ENCODE measurements at regions not wholly inside any gene's neighbourhood (a gene's known extent, or its start where the extent isn't known, plus 50 kb on each side); places are given as distances from the start of the nearest gene placed in this dataset.

DNA sequence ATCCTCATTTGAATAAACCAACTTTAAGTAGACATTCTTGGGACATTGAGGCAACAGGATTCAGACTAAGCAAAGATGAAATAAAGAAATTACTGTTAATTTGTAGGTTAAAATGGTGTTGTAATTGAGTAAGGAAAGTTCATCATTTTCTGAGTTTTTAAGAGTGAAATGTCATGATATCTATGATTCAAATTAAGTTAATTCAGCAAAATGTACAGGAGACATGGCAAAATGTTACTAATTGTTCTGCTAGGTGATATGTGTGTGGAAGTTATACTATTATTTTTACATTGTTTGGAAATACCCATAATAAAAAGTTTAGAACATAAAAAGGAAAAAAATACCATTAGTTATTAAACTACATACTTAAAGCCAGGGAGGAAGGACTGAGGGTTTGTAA is 55.0 kb upstream of the EGLN3 start:
- no peak for TF ChIP-seq CBX5 (IDR thresholded peaks at IDR 0.05; ENCODE audit: borderline replicate concordance, low read depth)
- TF ChIP-seq, protein P1, sequence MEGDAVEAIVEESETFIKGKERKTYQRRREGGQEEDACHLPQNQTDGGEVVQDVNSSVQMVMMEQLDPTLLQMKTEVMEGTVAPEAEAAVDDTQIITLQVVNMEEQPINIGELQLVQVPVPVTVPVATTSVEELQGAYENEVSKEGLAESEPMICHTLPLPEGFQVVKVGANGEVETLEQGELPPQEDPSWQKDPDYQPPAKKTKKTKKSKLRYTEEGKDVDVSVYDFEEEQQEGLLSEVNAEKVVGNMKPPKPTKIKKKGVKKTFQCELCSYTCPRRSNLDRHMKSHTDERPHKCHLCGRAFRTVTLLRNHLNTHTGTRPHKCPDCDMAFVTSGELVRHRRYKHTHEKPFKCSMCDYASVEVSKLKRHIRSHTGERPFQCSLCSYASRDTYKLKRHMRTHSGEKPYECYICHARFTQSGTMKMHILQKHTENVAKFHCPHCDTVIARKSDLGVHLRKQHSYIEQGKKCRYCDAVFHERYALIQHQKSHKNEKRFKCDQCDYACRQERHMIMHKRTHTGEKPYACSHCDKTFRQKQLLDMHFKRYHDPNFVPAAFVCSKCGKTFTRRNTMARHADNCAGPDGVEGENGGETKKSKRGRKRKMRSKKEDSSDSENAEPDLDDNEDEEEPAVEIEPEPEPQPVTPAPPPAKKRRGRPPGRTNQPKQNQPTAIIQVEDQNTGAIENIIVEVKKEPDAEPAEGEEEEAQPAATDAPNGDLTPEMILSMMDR (IDR thresholded peaks at IDR 0.05 in 2 of 3, conservative IDR thresholded peaks at IDR 0.05 in 1 of 3; ENCODE audit: insufficient read depth in 2 of 3, low read depth in 1 of 3, low read length in 3 of 3): no peak
- no peak for TF ChIP-seq PHF20 (IDR thresholded peaks at IDR 0.05; ENCODE audit: partially characterized antibody)
- TF ChIP-seq, protein P2, sequence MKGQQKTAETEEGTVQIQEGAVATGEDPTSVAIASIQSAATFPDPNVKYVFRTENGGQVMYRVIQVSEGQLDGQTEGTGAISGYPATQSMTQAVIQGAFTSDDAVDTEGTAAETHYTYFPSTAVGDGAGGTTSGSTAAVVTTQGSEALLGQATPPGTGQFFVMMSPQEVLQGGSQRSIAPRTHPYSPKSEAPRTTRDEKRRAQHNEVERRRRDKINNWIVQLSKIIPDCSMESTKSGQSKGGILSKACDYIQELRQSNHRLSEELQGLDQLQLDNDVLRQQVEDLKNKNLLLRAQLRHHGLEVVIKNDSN (CRISPR knock-in tag; IDR thresholded peaks at IDR 0.05): no peak
- TF ChIP-seq, protein P3, sequence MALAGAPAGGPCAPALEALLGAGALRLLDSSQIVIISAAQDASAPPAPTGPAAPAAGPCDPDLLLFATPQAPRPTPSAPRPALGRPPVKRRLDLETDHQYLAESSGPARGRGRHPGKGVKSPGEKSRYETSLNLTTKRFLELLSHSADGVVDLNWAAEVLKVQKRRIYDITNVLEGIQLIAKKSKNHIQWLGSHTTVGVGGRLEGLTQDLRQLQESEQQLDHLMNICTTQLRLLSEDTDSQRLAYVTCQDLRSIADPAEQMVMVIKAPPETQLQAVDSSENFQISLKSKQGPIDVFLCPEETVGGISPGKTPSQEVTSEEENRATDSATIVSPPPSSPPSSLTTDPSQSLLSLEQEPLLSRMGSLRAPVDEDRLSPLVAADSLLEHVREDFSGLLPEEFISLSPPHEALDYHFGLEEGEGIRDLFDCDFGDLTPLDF (CRISPR knock-in tag; IDR thresholded peaks at IDR 0.05): no peak
- TF ChIP-seq ZBTB17 (CRISPR knock-in tag; IDR thresholded peaks at IDR 0.05): no peak
- no peak for TF ChIP-seq SRSF3 (IDR thresholded peaks at IDR 0.05; ENCODE audit: insufficient read depth, low read length)
- TF ChIP-seq ZNF274 (IDR thresholded peaks at IDR 0.05; ENCODE audit: borderline replicate concordance, low read depth, low read length): no peak
- TF ChIP-seq NFATC3 (IDR thresholded peaks at IDR 0.05): no peak
- TF ChIP-seq, protein P4, sequence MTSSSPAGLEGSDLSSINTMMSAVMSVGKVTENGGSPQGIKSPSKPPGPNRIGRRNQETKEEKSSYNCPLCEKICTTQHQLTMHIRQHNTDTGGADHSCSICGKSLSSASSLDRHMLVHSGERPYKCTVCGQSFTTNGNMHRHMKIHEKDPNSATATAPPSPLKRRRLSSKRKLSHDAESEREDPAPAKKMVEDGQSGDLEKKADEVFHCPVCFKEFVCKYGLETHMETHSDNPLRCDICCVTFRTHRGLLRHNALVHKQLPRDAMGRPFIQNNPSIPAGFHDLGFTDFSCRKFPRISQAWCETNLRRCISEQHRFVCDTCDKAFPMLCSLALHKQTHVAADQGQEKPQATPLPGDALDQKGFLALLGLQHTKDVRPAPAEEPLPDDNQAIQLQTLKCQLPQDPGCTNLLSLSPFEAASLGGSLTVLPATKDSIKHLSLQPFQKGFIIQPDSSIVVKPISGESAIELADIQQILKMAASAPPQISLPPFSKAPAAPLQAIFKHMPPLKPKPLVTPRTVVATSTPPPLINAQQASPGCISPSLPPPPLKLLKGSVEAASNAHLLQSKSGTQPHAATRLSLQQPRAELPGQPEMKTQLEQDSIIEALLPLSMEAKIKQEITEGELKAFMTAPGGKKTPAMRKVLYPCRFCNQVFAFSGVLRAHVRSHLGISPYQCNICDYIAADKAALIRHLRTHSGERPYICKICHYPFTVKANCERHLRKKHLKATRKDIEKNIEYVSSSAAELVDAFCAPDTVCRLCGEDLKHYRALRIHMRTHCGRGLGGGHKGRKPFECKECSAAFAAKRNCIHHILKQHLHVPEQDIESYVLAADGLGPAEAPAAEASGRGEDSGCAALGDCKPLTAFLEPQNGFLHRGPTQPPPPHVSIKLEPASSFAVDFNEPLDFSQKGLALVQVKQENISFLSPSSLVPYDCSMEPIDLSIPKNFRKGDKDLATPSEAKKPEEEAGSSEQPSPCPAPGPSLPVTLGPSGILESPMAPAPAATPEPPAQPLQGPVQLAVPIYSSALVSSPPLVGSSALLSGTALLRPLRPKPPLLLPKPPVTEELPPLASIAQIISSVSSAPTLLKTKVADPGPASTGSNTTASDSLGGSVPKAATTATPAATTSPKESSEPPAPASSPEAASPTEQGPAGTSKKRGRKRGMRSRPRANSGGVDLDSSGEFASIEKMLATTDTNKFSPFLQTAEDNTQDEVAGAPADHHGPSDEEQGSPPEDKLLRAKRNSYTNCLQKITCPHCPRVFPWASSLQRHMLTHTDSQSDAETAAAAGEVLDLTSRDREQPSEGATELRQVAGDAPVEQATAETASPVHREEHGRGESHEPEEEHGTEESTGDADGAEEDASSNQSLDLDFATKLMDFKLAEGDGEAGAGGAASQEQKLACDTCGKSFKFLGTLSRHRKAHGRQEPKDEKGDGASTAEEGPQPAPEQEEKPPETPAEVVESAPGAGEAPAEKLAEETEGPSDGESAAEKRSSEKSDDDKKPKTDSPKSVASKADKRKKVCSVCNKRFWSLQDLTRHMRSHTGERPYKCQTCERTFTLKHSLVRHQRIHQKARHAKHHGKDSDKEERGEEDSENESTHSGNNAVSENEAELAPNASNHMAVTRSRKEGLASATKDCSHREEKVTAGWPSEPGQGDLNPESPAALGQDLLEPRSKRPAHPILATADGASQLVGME (CRISPR knock-in tag; IDR thresholded peaks at IDR 0.05): no peak
- no peak for TF ChIP-seq KLF6 (CRISPR knock-in tag; IDR thresholded peaks at IDR 0.05; ENCODE audit: borderline replicate concordance)
- TF ChIP-seq FOXJ3 (CRISPR knock-in tag; IDR thresholded peaks at IDR 0.05): no peak
- no peak for TF ChIP-seq KLF13 (tag; IDR thresholded peaks at IDR 0.05; ENCODE audit: borderline replicate concordance, low read depth)
- TF ChIP-seq, protein P5, sequence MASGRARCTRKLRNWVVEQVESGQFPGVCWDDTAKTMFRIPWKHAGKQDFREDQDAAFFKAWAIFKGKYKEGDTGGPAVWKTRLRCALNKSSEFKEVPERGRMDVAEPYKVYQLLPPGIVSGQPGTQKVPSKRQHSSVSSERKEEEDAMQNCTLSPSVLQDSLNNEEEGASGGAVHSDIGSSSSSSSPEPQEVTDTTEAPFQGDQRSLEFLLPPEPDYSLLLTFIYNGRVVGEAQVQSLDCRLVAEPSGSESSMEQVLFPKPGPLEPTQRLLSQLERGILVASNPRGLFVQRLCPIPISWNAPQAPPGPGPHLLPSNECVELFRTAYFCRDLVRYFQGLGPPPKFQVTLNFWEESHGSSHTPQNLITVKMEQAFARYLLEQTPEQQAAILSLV (tag; IDR thresholded peaks at IDR 0.05): no peak

Measured in K562 (cell line).